ENCODE measurements at regions not wholly inside any gene's neighbourhood (a gene's known extent, or its start where the extent isn't known, plus 50 kb on each side); places are given as distances from the start of the nearest gene placed in this dataset.

GRCh38 chr4:137039370-137039769 lies 492.9 kb downstream of the PCDH18 start:
- no peaks in the 10 kb centered on the region for H4K20me1 ChIP-seq (ENCODE audit: low read depth, low read length)
- no peak overlapping the region for H3K4me2 ChIP-seq (ENCODE audit: low read depth, low read length, poor library complexity, severe bottlenecking)
- no peak overlapping the region for H3K27ac ChIP-seq (ENCODE audit: low read depth, low read length)
- no peaks in the 10 kb centered on the region for H3K27me3 ChIP-seq (ENCODE audit: low read length)
- no peak overlapping the region for H3K9ac ChIP-seq (ENCODE audit: low read length)
- no peaks in the 10 kb centered on the region for H3K79me2 ChIP-seq (ENCODE audit: insufficient read depth, low read length)
- H3F3A ChIP-seq (ENCODE audit: insufficient read depth) = no peaks in the 10 kb centered on the region
- H3K9me3 ChIP-seq (ENCODE audit: insufficient read depth, low read length) = no peaks in the 10 kb centered on the region
- H2AFZ ChIP-seq (ENCODE audit: low read depth, low read length, severe bottlenecking) = no peak overlapping the region
- no peak overlapping the region for H3K4me3 ChIP-seq (ENCODE audit: insufficient read depth, low read length, poor library complexity, severe bottlenecking)
- no peaks in the 10 kb centered on the region for H3K36me3 ChIP-seq (ENCODE audit: low read length)
- H3K9me2 ChIP-seq (replicated peaks; ENCODE audit: insufficient read depth, low read length) = no peaks in the 10 kb centered on the region
- TF ChIP-seq CTCF (IDR thresholded peaks at IDR 0.05; ENCODE audit: insufficient read depth, low read length, poor library complexity, severe bottlenecking) = no peak
- no peak for TF ChIP-seq EZH2phosphoT487 (conservative IDR thresholded peaks at IDR 0.05; ENCODE audit: low read length)

GRCh38 chr4:137032222-137032621 lies 500.1 kb downstream of the PCDH18 start:
- TF ChIP-seq CTCF (IDR thresholded peaks at IDR 0.05; ENCODE audit: insufficient read depth, low read length, poor library complexity, severe bottlenecking) (no peak), EZH2phosphoT487 (conservative IDR thresholded peaks at IDR 0.05; ENCODE audit: low read length) (no peak)
- Histone ChIP-seq H3K36me3 (ENCODE audit: low read length) (no peaks in the 10 kb centered on the region), H3K9ac (ENCODE audit: low read length) (no peak overlapping the region), H3K27me3 (ENCODE audit: low read length) (no peaks in the 10 kb centered on the region), H3K4me2 (ENCODE audit: low read depth, low read length, poor library complexity, severe bottlenecking) (no peak overlapping the region), H2AFZ (ENCODE audit: low read depth, low read length, severe bottlenecking) (no peak overlapping the region), H3K4me3 (ENCODE audit: insufficient read depth, low read length, poor library complexity, severe bottlenecking) (no peak overlapping the region), H3F3A (ENCODE audit: insufficient read depth) (no peaks in the 10 kb centered on the region), H3K9me2 (replicated peaks; ENCODE audit: insufficient read depth, low read length) (no peaks in the 10 kb centered on the region), H3K79me2 (ENCODE audit: insufficient read depth, low read length) (no peaks in the 10 kb centered on the region), H4K20me1 (ENCODE audit: low read depth, low read length) (no peaks in the 10 kb centered on the region), H3K27ac (ENCODE audit: low read depth, low read length) (no peak overlapping the region), H3K9me3 (ENCODE audit: insufficient read depth, low read length) (no peaks in the 10 kb centered on the region)

- H3K79me2 ChIP-seq (ENCODE audit: insufficient read depth, low read length) = no peaks in the 10 kb centered on the region
- no peak overlapping the region for H3K4me2 ChIP-seq (ENCODE audit: low read depth, low read length, poor library complexity, severe bottlenecking)
- H3F3A ChIP-seq (ENCODE audit: insufficient read depth) = no peaks in the 10 kb centered on the region
- no peaks in the 10 kb centered on the region for H4K20me1 ChIP-seq (ENCODE audit: low read depth, low read length)
- no peaks in the 10 kb centered on the region for H3K27me3 ChIP-seq (ENCODE audit: low read length)
- no peak overlapping the region for H2AFZ ChIP-seq (ENCODE audit: low read depth, low read length, severe bottlenecking)
- H3K9me3 ChIP-seq (ENCODE audit: insufficient read depth, low read length) = no peaks in the 10 kb centered on the region
- no peaks in the 10 kb centered on the region for H3K9me2 ChIP-seq (replicated peaks; ENCODE audit: insufficient read depth, low read length)
- H3K27ac ChIP-seq (ENCODE audit: low read depth, low read length) = no peak overlapping the region
- H3K9ac ChIP-seq (ENCODE audit: low read length) = no peak overlapping the region
- TF ChIP-seq CTCF (IDR thresholded peaks at IDR 0.05; ENCODE audit: insufficient read depth, low read length, poor library complexity, severe bottlenecking) (no peak), EZH2phosphoT487 (conservative IDR thresholded peaks at IDR 0.05; ENCODE audit: low read length) (no peak)
- H3K4me3 ChIP-seq (ENCODE audit: insufficient read depth, low read length, poor library complexity, severe bottlenecking) = no peak overlapping the region
- H3K36me3 ChIP-seq (ENCODE audit: low read length) = no peaks in the 10 kb centered on the region
Measured at GRCh38 chr4:137029026-137029425, 503.3 kb downstream of the PCDH18 start.

All from SU-DHL-6 (cell line).